ENCODE measurements at regions not wholly inside any gene's neighbourhood (a gene's known extent, or its start where the extent isn't known, plus 50 kb on each side); places are given as distances from the start of the nearest gene placed in this dataset.

- Histone ChIP-seq H3K27me3 (no peaks in the 10 kb centered on the region), H3K4me1 (no peaks in the 10 kb centered on the region), H3K4me3 (no peak overlapping the region), H3K27ac (no peak overlapping the region), H3K36me3 (replicated peaks in 1 of 2; ENCODE audit: insufficient read depth in 1 of 2, low read depth in 2 of 2) (no peaks in the 10 kb centered on the region), H3K9me3 (no peaks in the 10 kb centered on the region)
- WGBS, 2 donors = 65 to 74% methylated on average over 10 to 12 of the region's 12 CpGs
- TF ChIP-seq, protein P1, sequence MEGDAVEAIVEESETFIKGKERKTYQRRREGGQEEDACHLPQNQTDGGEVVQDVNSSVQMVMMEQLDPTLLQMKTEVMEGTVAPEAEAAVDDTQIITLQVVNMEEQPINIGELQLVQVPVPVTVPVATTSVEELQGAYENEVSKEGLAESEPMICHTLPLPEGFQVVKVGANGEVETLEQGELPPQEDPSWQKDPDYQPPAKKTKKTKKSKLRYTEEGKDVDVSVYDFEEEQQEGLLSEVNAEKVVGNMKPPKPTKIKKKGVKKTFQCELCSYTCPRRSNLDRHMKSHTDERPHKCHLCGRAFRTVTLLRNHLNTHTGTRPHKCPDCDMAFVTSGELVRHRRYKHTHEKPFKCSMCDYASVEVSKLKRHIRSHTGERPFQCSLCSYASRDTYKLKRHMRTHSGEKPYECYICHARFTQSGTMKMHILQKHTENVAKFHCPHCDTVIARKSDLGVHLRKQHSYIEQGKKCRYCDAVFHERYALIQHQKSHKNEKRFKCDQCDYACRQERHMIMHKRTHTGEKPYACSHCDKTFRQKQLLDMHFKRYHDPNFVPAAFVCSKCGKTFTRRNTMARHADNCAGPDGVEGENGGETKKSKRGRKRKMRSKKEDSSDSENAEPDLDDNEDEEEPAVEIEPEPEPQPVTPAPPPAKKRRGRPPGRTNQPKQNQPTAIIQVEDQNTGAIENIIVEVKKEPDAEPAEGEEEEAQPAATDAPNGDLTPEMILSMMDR (IDR thresholded peaks at IDR 0.05) = no peak
- TF ChIP-seq POLR2A (IDR thresholded peaks at IDR 0.05) = no peak
- intact Hi-C loops (cut with DNase I) = no loop called here
- DNase-seq (no peak), ATAC-seq (no peak)
Observed at GRCh38 chr13:111458001-111458531, 137.6 kb downstream of the TEX29 start.

DNA sequence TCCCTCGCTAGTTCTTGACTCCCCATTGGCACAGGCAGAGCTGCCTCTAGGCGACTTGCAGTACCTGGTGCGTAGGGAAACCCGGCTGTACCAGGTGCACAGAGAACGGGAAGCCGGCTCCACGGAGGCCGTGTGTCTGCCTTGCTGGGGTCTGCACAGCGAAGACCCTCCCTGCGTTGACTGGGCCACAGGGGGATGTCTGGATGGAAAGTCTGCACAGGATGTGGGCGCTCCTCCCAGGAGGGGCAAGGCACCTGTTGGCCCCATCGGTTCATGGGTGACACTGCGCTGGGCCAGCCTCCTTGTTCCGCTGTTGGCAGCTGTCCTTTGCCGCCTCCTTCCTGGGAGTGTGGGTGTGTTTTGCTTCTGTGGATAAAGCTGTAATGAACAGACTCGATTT, 138.3 kb downstream of the TEX29 start:
- H3K4me3 ChIP-seq = no peak overlapping the region
- H3K27me3 ChIP-seq = no peaks in the 10 kb centered on the region
- intact Hi-C loops (cut with DNase I) = no loop called here
- no peak for ATAC-seq
- no peaks in the 10 kb centered on the region for H3K9me3 ChIP-seq
- no peak for TF ChIP-seq POLR2A (IDR thresholded peaks at IDR 0.05)
- TF ChIP-seq, protein P1 (IDR thresholded peaks at IDR 0.05) = no peak
- H3K36me3 ChIP-seq (replicated peaks in 1 of 2; ENCODE audit: insufficient read depth in 1 of 2, low read depth in 2 of 2) = no peaks in the 10 kb centered on the region
- H3K27ac ChIP-seq = no peak overlapping the region
- H3K4me1 ChIP-seq = no peaks in the 10 kb centered on the region
- no peak for DNase-seq
- 74 to 86% methylated on average over 10 to 14 of the region's 16 CpGs for WGBS, 2 donors

GRCh38 chr13:111459803-111460547, 139.5 kb downstream of the TEX29 start:
- H3K36me3 ChIP-seq (replicated peaks in 1 of 2; ENCODE audit: insufficient read depth in 1 of 2, low read depth in 2 of 2) = no peaks in the 10 kb centered on the region
- H3K4me1 ChIP-seq = no peaks in the 10 kb centered on the region
- TF ChIP-seq, protein P1 (IDR thresholded peaks at IDR 0.05) = no peak
- TF ChIP-seq POLR2A (IDR thresholded peaks at IDR 0.05) = no peak
- no peaks in the 10 kb centered on the region for H3K27me3 ChIP-seq
- WGBS, 2 donors = 77% methylated on average over 8 to 9 of the region's 9 CpGs
- no peaks in the 10 kb centered on the region for H3K9me3 ChIP-seq
- H3K27ac ChIP-seq = no peak overlapping the region
- DNase-seq (no peak), ATAC-seq (no peak)
- no peak overlapping the region for H3K4me3 ChIP-seq
- intact Hi-C loops (cut with DNase I) = no loop called here

DNA sequence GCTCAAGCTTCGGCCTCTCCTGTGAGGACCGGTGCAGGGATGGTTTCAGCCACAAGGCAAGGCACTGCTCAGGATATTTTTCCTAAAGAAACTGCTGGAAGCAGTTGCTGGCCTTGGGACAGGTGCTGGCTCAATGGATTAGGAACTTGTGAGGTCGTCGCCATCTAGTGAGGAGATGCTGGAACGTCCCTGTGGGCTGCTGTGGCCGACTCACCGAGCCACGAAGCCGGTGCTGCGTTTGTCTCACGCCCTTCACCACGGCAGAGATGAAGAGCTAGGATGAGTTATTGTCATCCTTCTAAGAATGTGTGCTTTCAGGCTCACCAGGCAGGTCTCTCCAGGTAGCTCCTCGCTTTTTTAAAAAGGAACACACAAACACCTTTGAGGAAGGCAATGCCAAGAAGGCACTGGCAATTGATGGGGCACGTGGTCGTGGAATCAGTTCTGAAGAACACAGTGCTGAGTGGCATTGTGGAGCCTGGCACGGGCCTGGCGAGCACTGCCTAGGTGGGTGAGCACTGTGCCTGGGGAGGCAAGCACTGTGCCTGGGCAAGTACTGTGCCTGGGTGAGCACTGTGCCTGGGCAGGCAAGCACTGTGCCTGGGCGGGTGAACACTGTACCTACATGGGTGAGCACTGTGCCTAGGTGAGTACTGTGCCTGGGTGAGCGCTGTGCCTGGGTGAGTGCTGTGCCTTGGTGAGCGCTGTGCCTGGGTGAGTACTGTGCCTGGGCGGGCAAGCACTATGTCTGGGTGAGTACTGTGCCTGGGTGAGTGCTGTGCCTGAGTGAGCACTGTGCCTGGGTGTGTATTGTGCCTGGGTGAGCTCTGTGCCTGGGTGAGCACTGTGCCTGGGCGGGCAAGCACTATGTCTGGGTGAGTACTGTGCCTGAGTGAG, 140.4 kb downstream of the TEX29 start:
- DNase-seq = peak; percentile 39 to 66 (median 60)
- H3K9me3 ChIP-seq = no peaks in the 10 kb centered on the region
- no peaks in the 10 kb centered on the region for H3K27me3 ChIP-seq
- H3K36me3 ChIP-seq (replicated peaks in 1 of 2; ENCODE audit: insufficient read depth in 1 of 2, low read depth in 2 of 2) = no peaks in the 10 kb centered on the region
- H3K27ac ChIP-seq = no peak overlapping the region
- ATAC-seq = no peak
- intact Hi-C loops (cut with DNase I) = no loop called here
- no peak for TF ChIP-seq POLR2A (IDR thresholded peaks at IDR 0.05)
- TF ChIP-seq, protein P1 (IDR thresholded peaks at IDR 0.05) = peak; percentile 11 to 55 (median 38)
- H3K4me3 ChIP-seq = no peak overlapping the region
- WGBS, 2 donors = 20 to 28% methylated on average over 14 to 21 of the region's 22 CpGs
- no peaks in the 10 kb centered on the region for H3K4me1 ChIP-seq

All from body of pancreas (tissue), 4 donors.